ENCODE measurements at regions not wholly inside any gene's neighbourhood (a gene's known extent, or its start where the extent isn't known, plus 50 kb on each side); places are given as distances from the start of the nearest gene placed in this dataset.

DNA sequence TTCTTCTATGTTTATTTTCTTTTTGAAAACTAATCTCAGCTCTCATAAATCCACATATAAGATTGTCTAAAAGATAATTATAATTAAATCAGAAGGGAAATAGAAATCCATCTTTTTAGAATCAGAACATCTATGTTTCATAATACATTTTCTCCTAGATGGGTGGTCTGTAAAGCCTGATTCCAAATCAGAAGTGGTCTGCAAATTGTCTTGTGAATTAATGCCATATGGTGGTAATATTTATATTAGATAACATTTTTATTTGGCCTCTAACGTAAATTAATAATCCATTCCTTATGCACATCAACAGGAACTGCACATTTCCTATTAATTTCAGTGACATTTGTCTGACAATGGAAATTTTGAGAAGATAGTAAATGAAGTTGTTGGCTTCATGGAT is 52.8 kb upstream of the TBC1D5 start:
- Histone ChIP-seq H3K27ac (ENCODE audit: low read depth in 2 of 2, low read length in 2 of 2) (no peak overlapping the region), H3K27me3 (ENCODE audit: control insufficient read depth, insufficient read depth, low read length) (no peaks in the 10 kb centered on the region), H3K9me3 (ENCODE audit: control insufficient read depth in 2 of 3, insufficient read depth in 1 of 3, low read length in 3 of 3) (peaks cover 0 to 6% (median 0%) of the 10 kb centered on the region in 3 donors), H3K4me3 (ENCODE audit: low read length in 3 of 3) (no peak overlapping the region), H3K4me1 (ENCODE audit: control insufficient read depth in 2 of 3, insufficient read depth in 2 of 3, low read depth in 1 of 3, low read length in 3 of 3) (no peaks in the 10 kb centered on the region), H3K36me3 (ENCODE audit: control insufficient read depth in 2 of 3, insufficient read depth in 3 of 3, low read length in 3 of 3) (no peaks in the 10 kb centered on the region), H3K9ac (ENCODE audit: low read length in 3 of 3) (no peak overlapping the region)
- FAIRE-seq = no peak
- intact Hi-C loops (cut with DNase I) = no loop called here
- no peak for DNase-seq
- TF ChIP-seq, protein P1, sequence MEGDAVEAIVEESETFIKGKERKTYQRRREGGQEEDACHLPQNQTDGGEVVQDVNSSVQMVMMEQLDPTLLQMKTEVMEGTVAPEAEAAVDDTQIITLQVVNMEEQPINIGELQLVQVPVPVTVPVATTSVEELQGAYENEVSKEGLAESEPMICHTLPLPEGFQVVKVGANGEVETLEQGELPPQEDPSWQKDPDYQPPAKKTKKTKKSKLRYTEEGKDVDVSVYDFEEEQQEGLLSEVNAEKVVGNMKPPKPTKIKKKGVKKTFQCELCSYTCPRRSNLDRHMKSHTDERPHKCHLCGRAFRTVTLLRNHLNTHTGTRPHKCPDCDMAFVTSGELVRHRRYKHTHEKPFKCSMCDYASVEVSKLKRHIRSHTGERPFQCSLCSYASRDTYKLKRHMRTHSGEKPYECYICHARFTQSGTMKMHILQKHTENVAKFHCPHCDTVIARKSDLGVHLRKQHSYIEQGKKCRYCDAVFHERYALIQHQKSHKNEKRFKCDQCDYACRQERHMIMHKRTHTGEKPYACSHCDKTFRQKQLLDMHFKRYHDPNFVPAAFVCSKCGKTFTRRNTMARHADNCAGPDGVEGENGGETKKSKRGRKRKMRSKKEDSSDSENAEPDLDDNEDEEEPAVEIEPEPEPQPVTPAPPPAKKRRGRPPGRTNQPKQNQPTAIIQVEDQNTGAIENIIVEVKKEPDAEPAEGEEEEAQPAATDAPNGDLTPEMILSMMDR (IDR thresholded peaks at IDR 0.05; ENCODE audit: borderline replicate concordance, extremely low read depth, insufficient read depth) = no peak

DNA sequence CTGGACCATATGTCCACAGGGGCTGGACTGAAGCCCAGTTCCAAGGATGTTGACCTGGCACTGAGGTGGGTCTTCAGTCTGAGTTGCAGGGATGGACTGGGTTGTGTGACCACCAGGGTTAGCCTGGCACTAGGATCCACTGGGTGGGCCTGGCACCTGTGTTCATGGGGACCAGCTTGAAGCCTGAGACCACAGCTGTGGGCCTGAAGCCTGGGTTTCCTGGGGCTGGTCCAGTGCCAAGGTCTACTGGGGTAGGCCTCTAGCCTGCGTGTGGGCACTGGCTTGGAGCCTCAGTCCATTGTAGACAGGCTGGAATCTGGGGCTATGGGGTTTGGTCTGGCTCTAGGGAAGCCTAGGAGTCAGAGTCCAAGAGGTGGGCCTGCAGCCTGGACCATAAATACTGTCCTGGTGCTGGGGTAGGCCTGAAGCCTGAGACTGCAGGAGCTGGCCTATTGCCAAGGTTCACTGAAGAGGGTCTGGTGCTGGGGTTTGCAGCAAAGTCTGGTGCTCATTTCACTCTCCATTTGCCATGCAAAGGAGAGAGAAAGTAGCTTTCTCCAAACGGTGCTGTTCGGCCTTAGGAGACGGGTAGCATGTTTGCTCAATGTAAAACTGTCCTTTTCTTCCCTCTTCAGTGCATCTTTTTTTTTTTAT is 51.2 kb upstream of the TBC1D5 start:
- no peaks in the 10 kb centered on the region for H3K36me3 ChIP-seq (ENCODE audit: control insufficient read depth in 2 of 3, insufficient read depth in 3 of 3, low read length in 3 of 3)
- H3K9ac ChIP-seq (ENCODE audit: low read length in 3 of 3) = no peak overlapping the region
- no peaks in the 10 kb centered on the region for H3K27me3 ChIP-seq (ENCODE audit: control insufficient read depth, insufficient read depth, low read length)
- no peak overlapping the region for H3K27ac ChIP-seq (ENCODE audit: low read depth in 2 of 2, low read length in 2 of 2)
- DNase-seq (no peak), FAIRE-seq (no peak)
- H3K9me3 ChIP-seq (ENCODE audit: control insufficient read depth in 2 of 3, insufficient read depth in 1 of 3, low read length in 3 of 3) = peaks cover 0 to 6% (median 0%) of the 10 kb centered on the region in 3 donors
- TF ChIP-seq, protein P1 (IDR thresholded peaks at IDR 0.05; ENCODE audit: borderline replicate concordance, extremely low read depth, insufficient read depth) = no peak
- H3K4me1 ChIP-seq (ENCODE audit: control insufficient read depth in 2 of 3, insufficient read depth in 2 of 3, low read depth in 1 of 3, low read length in 3 of 3) = no peaks in the 10 kb centered on the region
- intact Hi-C loops (cut with DNase I) = no loop called here
- H3K4me3 ChIP-seq (ENCODE audit: low read length in 3 of 3) = no peak overlapping the region

All from kidney (tissue), 13 donors.